ENCODE measurements at regions not wholly inside any gene's neighbourhood (a gene's known extent, or its start where the extent isn't known, plus 50 kb on each side); places are given as distances from the start of the nearest gene placed in this dataset.

DNA sequence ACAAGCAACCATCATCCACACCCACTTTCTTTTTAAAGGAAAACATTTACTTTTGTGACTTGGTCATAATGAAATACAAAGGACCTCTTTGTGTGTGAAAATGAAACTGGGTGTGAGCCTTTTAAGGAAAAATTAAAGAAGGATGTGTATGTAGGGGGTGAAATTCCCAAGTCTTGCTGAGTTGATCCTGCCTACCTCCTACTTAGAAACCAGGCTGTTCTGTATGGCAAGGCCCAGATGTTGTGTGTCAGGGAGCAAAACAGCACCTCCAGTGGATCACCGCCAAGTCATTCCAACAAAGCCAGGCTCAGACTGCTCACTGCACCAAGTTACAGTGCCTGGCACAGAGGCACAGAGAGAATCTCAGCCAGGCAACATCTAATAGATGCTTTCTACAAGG, 198.5 kb upstream of the FBN2 start:
- TF ChIP-seq CTCF (IDR thresholded peaks at IDR 0.05; ENCODE audit: low read depth, low read length), result no peak
- peak; percentile 3 to 76 for DNase-seq (ENCODE audit: low read depth in 2 of 2)
- H3K4me3 ChIP-seq (replicated peaks in 1 of 2; ENCODE audit: low read depth in 2 of 2, low read length in 2 of 2), result no peak overlapping the region

DNA sequence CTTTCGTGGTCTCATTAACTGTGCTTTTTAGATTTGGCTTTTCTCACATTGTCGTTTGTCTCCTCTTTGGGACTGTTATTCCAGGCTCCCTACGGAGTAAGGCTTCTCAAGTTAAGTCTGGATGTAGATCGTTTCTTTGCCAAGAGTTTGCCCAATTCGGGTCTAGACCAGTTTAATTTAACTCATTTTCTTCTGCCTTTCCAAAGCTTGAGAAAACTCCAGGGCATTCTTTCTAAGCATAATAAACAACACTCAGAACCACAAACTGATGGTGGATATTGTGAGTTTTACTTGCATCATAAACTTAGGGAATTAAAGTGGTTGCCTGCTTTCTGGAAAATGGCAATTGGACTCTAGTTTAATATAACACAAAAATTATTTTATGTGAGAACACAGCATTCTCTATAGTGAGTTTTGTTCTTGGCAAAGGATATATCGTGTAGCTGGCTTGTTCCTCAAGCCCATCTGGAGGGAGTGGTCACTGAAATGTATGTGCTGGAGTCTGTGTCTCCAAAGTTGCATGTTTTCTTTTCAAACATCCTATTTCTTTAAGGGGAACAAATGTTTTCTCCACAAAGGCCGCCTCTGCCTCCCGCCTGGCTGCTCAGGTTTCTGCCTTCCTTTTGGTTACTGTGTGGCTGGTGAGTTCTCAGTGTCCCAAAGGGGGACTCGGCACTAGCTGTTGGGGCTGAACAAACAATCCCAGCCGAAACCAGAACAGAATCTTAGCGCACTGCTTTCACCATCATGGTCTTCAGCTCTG, 211.3 kb upstream of the FBN2 start:
- TF ChIP-seq CTCF (IDR thresholded peaks at IDR 0.05; ENCODE audit: low read depth, low read length), result no peak
- DNase-seq (ENCODE audit: low read depth in 2 of 2), result peak in 1 of 2 donors; percentile 18
- H3K4me3 ChIP-seq (replicated peaks in 1 of 2; ENCODE audit: low read depth in 2 of 2, low read length in 2 of 2), result no peak overlapping the region

GRCh38 chr5:128750155-128750554, 212.1 kb upstream of the FBN2 start:
- no peak for TF ChIP-seq CTCF (IDR thresholded peaks at IDR 0.05; ENCODE audit: low read depth, low read length)

DNA sequence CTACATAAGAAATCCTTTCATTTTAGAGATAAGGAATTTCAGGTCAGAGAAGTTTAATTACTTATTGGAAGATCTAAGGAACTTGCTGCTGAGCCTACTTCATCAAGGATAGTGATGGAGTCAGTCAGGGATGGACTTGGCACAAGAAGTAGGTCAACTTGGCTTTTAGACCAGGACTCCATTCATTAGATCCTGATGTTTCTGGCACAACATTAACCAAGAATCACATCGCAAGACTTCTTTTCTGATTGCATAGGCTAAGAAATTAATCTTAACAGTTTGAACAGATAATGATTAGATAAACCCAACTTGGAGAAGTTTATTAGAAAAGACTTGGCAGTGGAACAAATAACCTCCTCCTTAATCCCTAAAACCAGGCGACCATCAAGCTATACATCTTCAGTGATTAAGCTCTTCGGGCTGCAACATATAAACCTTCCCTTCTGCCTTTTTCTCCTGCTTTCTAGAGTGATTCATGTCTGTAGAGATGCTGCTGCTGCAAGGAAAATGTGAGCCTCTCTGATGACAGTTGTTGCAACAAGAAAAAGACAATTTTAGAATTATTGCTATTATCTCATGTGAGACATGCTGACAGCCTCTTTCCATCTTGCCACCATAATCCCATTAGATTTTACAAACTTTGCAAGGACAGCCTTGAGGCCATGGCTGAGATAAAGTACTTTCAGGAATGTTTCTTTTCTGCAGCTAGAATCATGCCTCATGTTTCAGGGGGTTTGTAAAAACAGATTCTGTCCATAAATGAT, 207.9 kb upstream of the SLC27A6 start:
- TF ChIP-seq CTCF (IDR thresholded peaks at IDR 0.05; ENCODE audit: low read depth, low read length), result no peak
- no peak overlapping the region for H3K4me3 ChIP-seq (replicated peaks in 1 of 2; ENCODE audit: low read depth in 2 of 2, low read length in 2 of 2)
- DNase-seq (ENCODE audit: low read depth in 2 of 2), result no peak

More at GRCh38 chr5:128750155-128750554, 212.1 kb upstream of the FBN2 start:
- H3K4me3 ChIP-seq (replicated peaks in 1 of 2; ENCODE audit: low read depth in 2 of 2, low read length in 2 of 2), result no peak overlapping the region
- no peak for DNase-seq (ENCODE audit: low read depth in 2 of 2)

- TF ChIP-seq CTCF (IDR thresholded peaks at IDR 0.05; ENCODE audit: low read depth, low read length), result no peak
- DNase-seq (ENCODE audit: low read depth in 2 of 2), result peak in 1 of 2 donors; percentile 14
- H3K4me3 ChIP-seq (replicated peaks in 1 of 2; ENCODE audit: low read depth in 2 of 2, low read length in 2 of 2), result no peak overlapping the region
Measured at GRCh38 chr5:128762661-128763306, 202.5 kb upstream of the SLC27A6 start.

DNA sequence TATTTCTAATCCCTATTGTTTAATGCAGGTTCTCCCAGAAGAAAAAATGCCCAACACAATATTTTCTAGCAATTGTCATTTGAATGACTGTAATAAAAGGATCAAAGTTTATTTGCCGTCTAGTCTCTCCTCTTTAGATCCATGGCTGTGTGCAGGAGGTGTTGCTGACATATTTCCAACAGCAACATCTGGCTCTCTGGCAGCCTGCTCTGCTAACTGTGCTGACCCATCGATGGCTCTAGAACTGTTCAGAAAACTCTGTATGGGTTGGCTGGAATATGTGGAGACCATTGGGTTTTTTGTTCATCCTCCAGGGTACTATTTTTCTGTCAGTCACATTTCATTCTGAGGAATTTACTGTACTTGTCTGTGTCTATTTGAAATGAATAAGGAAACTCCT, 202.0 kb upstream of the SLC27A6 start:
- no peak for DNase-seq (ENCODE audit: low read depth in 2 of 2)
- no peak overlapping the region for H3K4me3 ChIP-seq (replicated peaks in 1 of 2; ENCODE audit: low read depth in 2 of 2, low read length in 2 of 2)
- no peak for TF ChIP-seq CTCF (IDR thresholded peaks at IDR 0.05; ENCODE audit: low read depth, low read length)
